ENCODE measurements at regions not wholly inside any gene's neighbourhood (a gene's known extent, or its start where the extent isn't known, plus 50 kb on each side); places are given as distances from the start of the nearest gene placed in this dataset.

GRCh38 chr3:28646435-28646834 is 297.8 kb upstream of the AZI2 start:
- Mint-ChIP-seq H3K27ac (no peak overlapping the region), H3K4me3 (no peak overlapping the region), H3K4me1 (no peaks in the 10 kb centered on the region), H3K36me3 (ENCODE audit: low read depth) (no peaks in the 10 kb centered on the region), H3K27me3 (ENCODE audit: low read depth, poor library complexity) (peaks cover 3% of the 10 kb centered on the region), H3K9me3 (no peaks in the 10 kb centered on the region)
- TF ChIP-seq, protein P1, sequence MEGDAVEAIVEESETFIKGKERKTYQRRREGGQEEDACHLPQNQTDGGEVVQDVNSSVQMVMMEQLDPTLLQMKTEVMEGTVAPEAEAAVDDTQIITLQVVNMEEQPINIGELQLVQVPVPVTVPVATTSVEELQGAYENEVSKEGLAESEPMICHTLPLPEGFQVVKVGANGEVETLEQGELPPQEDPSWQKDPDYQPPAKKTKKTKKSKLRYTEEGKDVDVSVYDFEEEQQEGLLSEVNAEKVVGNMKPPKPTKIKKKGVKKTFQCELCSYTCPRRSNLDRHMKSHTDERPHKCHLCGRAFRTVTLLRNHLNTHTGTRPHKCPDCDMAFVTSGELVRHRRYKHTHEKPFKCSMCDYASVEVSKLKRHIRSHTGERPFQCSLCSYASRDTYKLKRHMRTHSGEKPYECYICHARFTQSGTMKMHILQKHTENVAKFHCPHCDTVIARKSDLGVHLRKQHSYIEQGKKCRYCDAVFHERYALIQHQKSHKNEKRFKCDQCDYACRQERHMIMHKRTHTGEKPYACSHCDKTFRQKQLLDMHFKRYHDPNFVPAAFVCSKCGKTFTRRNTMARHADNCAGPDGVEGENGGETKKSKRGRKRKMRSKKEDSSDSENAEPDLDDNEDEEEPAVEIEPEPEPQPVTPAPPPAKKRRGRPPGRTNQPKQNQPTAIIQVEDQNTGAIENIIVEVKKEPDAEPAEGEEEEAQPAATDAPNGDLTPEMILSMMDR (IDR thresholded peaks at IDR 0.05) = no peak
- no peak for DNase-seq

GRCh38 chr3:28649266-28649665 is 300.6 kb upstream of the AZI2 start:
- no peak for DNase-seq
- TF ChIP-seq, protein P1 (IDR thresholded peaks at IDR 0.05) = no peak
- Mint-ChIP-seq H3K4me1 (no peaks in the 10 kb centered on the region), H3K9me3 (no peaks in the 10 kb centered on the region), H3K4me3 (no peak overlapping the region), H3K27me3 (ENCODE audit: low read depth, poor library complexity) (peaks cover 3% of the 10 kb centered on the region), H3K27ac (no peak overlapping the region), H3K36me3 (ENCODE audit: low read depth) (no peaks in the 10 kb centered on the region)

DNA sequence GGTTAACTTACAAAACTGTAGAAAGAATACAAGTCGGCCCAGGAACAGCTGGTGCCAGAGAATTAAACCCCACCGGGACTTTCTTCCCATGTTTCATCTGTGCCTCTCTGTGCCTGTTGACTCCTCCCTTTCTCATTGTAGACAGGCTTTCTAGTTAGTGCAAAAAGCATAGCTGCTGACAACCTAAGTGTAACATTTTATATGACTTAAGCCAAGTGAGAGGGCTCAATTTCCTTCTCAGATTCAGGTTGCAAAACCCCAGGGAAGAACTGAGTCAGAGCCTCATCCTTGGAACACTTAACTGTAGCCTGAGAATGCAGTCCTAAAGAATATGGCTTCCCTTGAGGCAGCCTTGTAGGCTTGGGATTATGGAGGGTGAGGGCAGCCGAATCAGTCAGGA is 302.5 kb upstream of the AZI2 start:
- Mint-ChIP-seq H3K36me3 (ENCODE audit: low read depth) (no peaks in the 10 kb centered on the region), H3K27me3 (ENCODE audit: low read depth, poor library complexity) (peaks cover 3% of the 10 kb centered on the region), H3K27ac (no peak overlapping the region), H3K4me1 (no peaks in the 10 kb centered on the region), H3K4me3 (no peak overlapping the region), H3K9me3 (no peaks in the 10 kb centered on the region)
- no peak for DNase-seq
- TF ChIP-seq, protein P1 (IDR thresholded peaks at IDR 0.05) = no peak

GRCh38 chr3:28664123-28664522 is 315.5 kb upstream of the AZI2 start:
- no peak overlapping the region for H3K4me3 Mint-ChIP-seq
- H3K4me1 Mint-ChIP-seq = peaks cover 5% of the 10 kb centered on the region
- no peaks in the 10 kb centered on the region for H3K36me3 Mint-ChIP-seq (ENCODE audit: low read depth)
- no peak for DNase-seq
- TF ChIP-seq, protein P1 (IDR thresholded peaks at IDR 0.05) = no peak
- H3K9me3 Mint-ChIP-seq = no peaks in the 10 kb centered on the region
- no peak overlapping the region for H3K27ac Mint-ChIP-seq
- H3K27me3 Mint-ChIP-seq (ENCODE audit: low read depth, poor library complexity) = no peaks in the 10 kb centered on the region

- DNase-seq = peak; percentile 71
- Mint-ChIP-seq H3K4me3 (no peak overlapping the region), H3K36me3 (ENCODE audit: low read depth) (no peaks in the 10 kb centered on the region), H3K4me1 (peaks cover 38% of the 10 kb centered on the region), H3K27ac (no peak overlapping the region), H3K27me3 (ENCODE audit: low read depth, poor library complexity) (no peaks in the 10 kb centered on the region), H3K9me3 (no peaks in the 10 kb centered on the region)
- TF ChIP-seq, protein P1 (IDR thresholded peaks at IDR 0.05) = peak; percentile 80
Observed at GRCh38 chr3:28667646-28668621, 319.3 kb upstream of the AZI2 start.

DNA sequence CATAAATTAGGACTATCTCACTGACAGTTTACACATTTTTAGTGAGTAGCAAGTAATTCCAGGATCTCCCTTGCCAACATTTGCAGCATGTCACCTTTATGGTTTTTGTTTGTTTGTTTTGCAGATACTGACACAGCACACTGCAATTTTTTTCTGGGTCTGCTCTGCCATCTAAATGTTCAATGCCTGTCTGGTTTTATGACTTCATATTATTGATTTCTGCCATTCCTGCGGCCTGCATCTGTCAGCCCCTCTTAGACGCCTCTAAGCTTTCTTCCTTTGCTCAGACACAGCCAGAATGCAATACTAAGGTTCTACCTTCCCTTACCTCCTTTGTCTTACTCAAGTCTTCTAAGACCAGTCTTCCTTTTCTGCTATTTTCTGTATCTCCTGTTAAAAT is 321.2 kb upstream of the AZI2 start:
- Mint-ChIP-seq H3K9me3 (no peaks in the 10 kb centered on the region), H3K27ac (peak overlapping the region; percentile 74), H3K4me3 (no peak overlapping the region), H3K36me3 (ENCODE audit: low read depth) (no peaks in the 10 kb centered on the region), H3K4me1 (peaks cover 54% of the 10 kb centered on the region), H3K27me3 (ENCODE audit: low read depth, poor library complexity) (no peaks in the 10 kb centered on the region)
- no peak for DNase-seq
- TF ChIP-seq, protein P1 (IDR thresholded peaks at IDR 0.05) = no peak

All from nephron progenitor cell (in vitro differentiated cells).